CD4-positive, alpha-beta T cell (primary cell): ENCODE measurements at regions not wholly inside any gene's neighbourhood (a gene's known extent, or its start where the extent isn't known, plus 50 kb on each side); places are given as distances from the start of the nearest gene placed in this dataset.

Source experiments
- ATAC-seq: fragments of 200-7000 bp; cut with Tn5 transposase; one replicate; pipeline ENCODE4 v1.10.0; 2022; ENCODE audit warnings: mild to moderate bottlenecking; ENCODE audit not compliant: poor library complexity
- CTCF ChIA-PET: fragments of 350-600 bp; sonication (Branson Sonifier 250); formaldehyde crosslinking; loops from one replicate; lab custom pipeline; 2021; ENCODE audit warnings: antibody characterized with exemption, inconsistent platforms; lab: Charles Lee
- POLR2A ChIA-PET: fragments of 350-600 bp; sonication (Branson Sonifier 250); formaldehyde crosslinking; loops from one replicate; lab custom pipeline; 2021; ENCODE audit warnings: antibody characterized with exemption, inconsistent platforms; lab: Charles Lee
- DNase-seq, 14 experiments: peaks; one replicate each; pipeline ENCODE4 v3.0.0-alpha.2; 2013 to 2020; ENCODE audit warnings: mixed read lengths in 2 of 14
- H3K27ac ChIP-seq, 2 donors: one replicate each; pipeline versions ENCODE4 v1.5.1 to v1.7.0; 2013; ENCODE audit warnings: low read length in 2 of 2, low read depth in 1 of 2, mild to moderate bottlenecking in 1 of 2
- H3K27me3 ChIP-seq, 2 experiments: 1 replicate in 1 of 2; 2 replicates in 1 of 2; pipeline versions ENCODE4 v1.6.1 to v1.7.0; 2013; ENCODE audit warnings: low read length in 2 of 2, control low read depth in 1 of 2, mild to moderate bottlenecking in 1 of 2, moderate library complexity in 1 of 2; ENCODE audit not compliant: insufficient read depth in 2 of 2, control insufficient read depth in 1 of 2
- H3K36me3 ChIP-seq: one replicate; pipeline ENCODE4 v1.6.1; 2013; ENCODE audit warnings: low read length, control low read depth; ENCODE audit not compliant: insufficient read depth
- H3K4me1 ChIP-seq: one replicate; pipeline ENCODE4 v1.6.1; 2013; ENCODE audit warnings: low read length, control low read depth; ENCODE audit not compliant: insufficient read depth
- H3K4me3 ChIP-seq: one replicate; pipeline ENCODE4 v1.5.1; 2013; ENCODE audit warnings: mild to moderate bottlenecking, low read length, moderate library complexity
- H3K9me3 ChIP-seq, 2 experiments: 1 replicate in 1 of 2; 2 replicates in 1 of 2; pipeline versions ENCODE4 v1.6.1 to v1.7.0; 2013; ENCODE audit warnings: low read length in 2 of 2, mild to moderate bottlenecking in 2 of 2, control low read depth in 1 of 2, moderate library complexity in 1 of 2; ENCODE audit not compliant: control insufficient read depth in 1 of 2, insufficient read depth in 1 of 2
- H3K27ac Mint-ChIP-seq: one replicate; pipeline ENCODE4 v1.8.0; 2020; ENCODE audit warnings: mixed read lengths
- H3K27me3 Mint-ChIP-seq: one replicate; pipeline ENCODE4 v1.8.0; 2021; ENCODE audit warnings: mixed read lengths
- H3K36me3 Mint-ChIP-seq: one replicate; pipeline ENCODE4 v1.8.0; 2021; ENCODE audit warnings: low read depth, mixed read lengths
- H3K4me1 Mint-ChIP-seq: one replicate; pipeline ENCODE4 v1.8.0; 2021; ENCODE audit warnings: low read depth, mixed read lengths
- H3K4me3 Mint-ChIP-seq: one replicate; pipeline ENCODE4 v1.8.0; 2020; ENCODE audit warnings: mild to moderate bottlenecking, mixed read lengths
- H3K9me3 Mint-ChIP-seq: one replicate; pipeline ENCODE4 v1.8.0; 2020; ENCODE audit warnings: mixed read lengths
- intact Hi-C, 2 experiments: fragments of 100-400 bp; cut with DNase I in 1 of 2; cut with micrococcal nuclease in 1 of 2; formaldehyde crosslinking; loops; one replicate each; pipeline versions ENCODE4 v1.15.1 to v1.9.0; 2023 to 2025; cut with DNase I, micrococcal nuclease
- TF ChIP-seq, protein P1 (sequence below): fragments of 200-600 bp; IDR thresholded peaks from one replicate; pipeline ENCODE4 v1.8.0; 2022; ENCODE audit warnings: antibody characterized with exemption, mild to moderate bottlenecking

DNA sequence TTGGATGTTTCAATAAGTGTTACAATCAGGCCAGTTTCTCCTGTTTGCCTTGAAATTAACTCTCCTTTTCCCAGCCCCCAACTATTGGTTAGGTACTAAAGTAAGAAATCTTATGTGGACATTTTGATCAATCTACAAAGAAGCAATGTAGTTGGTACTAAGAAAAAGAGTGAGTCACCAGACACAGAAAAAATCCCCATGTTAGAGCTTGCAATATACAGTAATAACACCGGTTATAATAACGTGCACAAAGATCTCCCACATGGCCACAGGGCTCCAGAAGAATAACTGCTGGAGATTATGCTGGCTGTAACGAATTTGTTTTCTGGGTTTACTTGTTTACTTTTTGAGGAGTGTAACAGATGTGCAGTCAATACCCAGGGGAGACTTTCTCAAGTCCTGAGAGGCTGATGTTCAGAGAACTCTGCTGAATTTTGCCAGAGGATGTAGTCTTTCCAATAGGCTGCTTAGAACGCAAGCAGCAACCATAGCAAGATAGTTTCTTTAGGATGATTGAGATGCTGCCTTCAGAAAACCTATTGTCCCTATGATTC, 166.2 kb upstream of the SPACA1 start:
- no peaks in the 10 kb centered on the region for H3K4me1 Mint-ChIP-seq
- Histone ChIP-seq H3K27ac (no peak overlapping the region), H3K4me1 (no peaks in the 10 kb centered on the region), H3K4me3 (no peak overlapping the region), H3K36me3 (no peaks in the 10 kb centered on the region), H3K27me3 (peaks cover 0 to 21% of the 10 kb centered on the region in 2 experiments), H3K9me3 (no peaks in the 10 kb centered on the region)
- TF ChIP-seq, protein P1, sequence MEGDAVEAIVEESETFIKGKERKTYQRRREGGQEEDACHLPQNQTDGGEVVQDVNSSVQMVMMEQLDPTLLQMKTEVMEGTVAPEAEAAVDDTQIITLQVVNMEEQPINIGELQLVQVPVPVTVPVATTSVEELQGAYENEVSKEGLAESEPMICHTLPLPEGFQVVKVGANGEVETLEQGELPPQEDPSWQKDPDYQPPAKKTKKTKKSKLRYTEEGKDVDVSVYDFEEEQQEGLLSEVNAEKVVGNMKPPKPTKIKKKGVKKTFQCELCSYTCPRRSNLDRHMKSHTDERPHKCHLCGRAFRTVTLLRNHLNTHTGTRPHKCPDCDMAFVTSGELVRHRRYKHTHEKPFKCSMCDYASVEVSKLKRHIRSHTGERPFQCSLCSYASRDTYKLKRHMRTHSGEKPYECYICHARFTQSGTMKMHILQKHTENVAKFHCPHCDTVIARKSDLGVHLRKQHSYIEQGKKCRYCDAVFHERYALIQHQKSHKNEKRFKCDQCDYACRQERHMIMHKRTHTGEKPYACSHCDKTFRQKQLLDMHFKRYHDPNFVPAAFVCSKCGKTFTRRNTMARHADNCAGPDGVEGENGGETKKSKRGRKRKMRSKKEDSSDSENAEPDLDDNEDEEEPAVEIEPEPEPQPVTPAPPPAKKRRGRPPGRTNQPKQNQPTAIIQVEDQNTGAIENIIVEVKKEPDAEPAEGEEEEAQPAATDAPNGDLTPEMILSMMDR, result no peak
- intact Hi-C loops, result no loop called here
- no peak overlapping the region for H3K4me3 Mint-ChIP-seq
- ATAC-seq (no peak), DNase-seq (no peak)
- CTCF ChIA-PET, result no interaction called here
- H3K27ac Mint-ChIP-seq, result no peak overlapping the region
- peaks cover 33% of the 10 kb centered on the region for H3K27me3 Mint-ChIP-seq
- no peaks in the 10 kb centered on the region for H3K9me3 Mint-ChIP-seq
- POLR2A ChIA-PET, result no interaction called here
- H3K36me3 Mint-ChIP-seq, result no peaks in the 10 kb centered on the region

DNA sequence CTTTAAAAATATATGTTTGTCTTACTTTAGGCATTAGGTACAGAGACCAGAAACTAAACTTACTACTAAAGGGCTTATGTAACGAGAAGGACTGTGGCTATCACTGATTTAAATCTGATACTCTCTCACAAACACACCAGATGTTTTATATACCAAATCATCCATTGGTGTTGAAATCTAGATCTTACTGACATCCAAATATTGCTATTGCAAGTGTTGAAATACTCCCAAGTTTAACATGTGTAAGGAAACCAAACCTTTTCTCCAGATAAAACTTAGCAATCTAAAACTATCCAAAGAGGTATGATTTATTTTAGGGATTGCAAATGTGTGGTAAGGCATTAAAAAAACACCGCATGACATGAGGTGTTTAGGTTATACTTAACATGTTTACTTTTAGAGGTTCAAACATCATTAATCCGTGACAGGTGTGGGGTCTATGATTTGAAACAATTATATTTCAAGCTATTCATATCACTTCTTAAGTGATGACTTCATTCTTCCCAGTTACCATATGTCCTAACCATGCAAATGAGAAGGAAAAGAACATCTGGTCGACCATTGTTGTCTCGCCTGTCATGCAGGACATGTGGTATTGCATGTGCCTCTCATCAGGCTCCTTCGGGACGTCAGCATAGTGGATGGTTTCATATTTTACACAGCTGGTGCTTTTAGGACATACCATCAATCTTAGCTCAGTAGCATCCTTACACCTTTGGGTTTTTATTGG, 168.3 kb upstream of the SPACA1 start:
- H3K36me3 ChIP-seq, result no peaks in the 10 kb centered on the region
- Mint-ChIP-seq H3K27ac (no peak overlapping the region), H3K4me3 (no peak overlapping the region), H3K27me3 (peaks cover 51% of the 10 kb centered on the region), H3K4me1 (no peaks in the 10 kb centered on the region), H3K36me3 (no peaks in the 10 kb centered on the region), H3K9me3 (no peaks in the 10 kb centered on the region)
- H3K9me3 ChIP-seq, result no peaks in the 10 kb centered on the region
- CTCF ChIA-PET, result interaction anchor here (0.8 kb wide), 1 partner anchor 200 kb away, joined by 3 read pairs; no protein-coding TSS in a partner anchor
- DNase-seq (no peak), ATAC-seq (no peak)
- H3K4me1 ChIP-seq, result no peaks in the 10 kb centered on the region
- intact Hi-C loops, result no loop called here
- TF ChIP-seq, protein P1, result no peak
- peaks cover 5 to 21% of the 10 kb centered on the region in 2 experiments for H3K27me3 ChIP-seq
- no peak overlapping the region for H3K4me3 ChIP-seq
- POLR2A ChIA-PET, result no interaction called here
- no peak overlapping the region for H3K27ac ChIP-seq

DNA sequence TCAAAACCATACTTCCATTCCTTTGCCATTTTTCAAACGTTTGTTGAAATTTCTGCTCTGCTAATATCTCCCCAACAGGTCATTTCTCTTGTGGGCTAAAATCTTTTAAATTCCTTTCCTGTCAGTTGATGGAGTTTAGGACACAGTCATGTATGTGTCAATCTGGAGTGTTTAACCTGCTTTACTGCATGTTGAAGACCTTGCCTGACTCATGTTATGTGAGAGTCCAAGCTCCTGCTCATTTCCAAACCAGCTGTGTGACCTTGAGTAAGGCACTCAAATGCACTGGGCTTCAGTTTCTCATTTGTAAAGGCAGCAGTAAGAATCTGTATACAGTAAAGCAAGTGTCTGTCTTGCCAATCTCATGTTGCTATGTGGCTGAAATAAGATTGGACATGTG, 171.9 kb upstream of the SPACA1 start:
- no peaks in the 10 kb centered on the region for H3K9me3 Mint-ChIP-seq
- peaks cover 56% of the 10 kb centered on the region for H3K27me3 Mint-ChIP-seq
- CTCF ChIA-PET, result no interaction called here
- no peak overlapping the region for H3K4me3 ChIP-seq
- no peak overlapping the region for H3K27ac Mint-ChIP-seq
- no peak for DNase-seq
- no peaks in the 10 kb centered on the region for H3K4me1 Mint-ChIP-seq
- TF ChIP-seq, protein P1, result no peak
- H3K4me1 ChIP-seq, result no peaks in the 10 kb centered on the region
- ATAC-seq, result no peak
- peaks cover 4 to 5% of the 10 kb centered on the region in 2 experiments for H3K27me3 ChIP-seq
- no peak overlapping the region for H3K27ac ChIP-seq
- H3K36me3 Mint-ChIP-seq, result no peaks in the 10 kb centered on the region
- no peaks in the 10 kb centered on the region for H3K9me3 ChIP-seq
- intact Hi-C loops, result no loop called here
- no peak overlapping the region for H3K4me3 Mint-ChIP-seq
- H3K36me3 ChIP-seq, result no peaks in the 10 kb centered on the region
- POLR2A ChIA-PET, result no interaction called here
